SK-N-SH treated with all-trans-retinoic acid at 6 μM for 48 hours (cell line): ENCODE measurements at regions not wholly inside any gene's neighbourhood (a gene's known extent, or its start where the extent isn't known, plus 50 kb on each side); places are given as distances from the start of the nearest gene placed in this dataset.

Source experiments
- ARNTL ChIP-seq: fragments of 450-650 bp; formaldehyde crosslinking; IDR thresholded peaks from 2 replicates; pipeline ENCODE4 v1.5.0; 2020; ENCODE audit warnings: low read depth, mild to moderate bottlenecking, moderate library complexity, borderline replicate concordance
- CSDC2 ChIP-seq: fragments of 250-450 bp; sonication (Bioruptor Pico); IDR thresholded peaks from 2 replicates; pipeline ENCODE4 v1.5.0; 2020; ENCODE audit warnings: mild to moderate bottlenecking, moderate library complexity
- ISL1 ChIP-seq: fragments of 250-450 bp; sonication (Bioruptor Pico); IDR thresholded peaks from 2 replicates; pipeline ENCODE4 v2.1.2; 2022; ENCODE audit warnings: mild to moderate bottlenecking, moderate library complexity
- POU6F1 ChIP-seq: fragments of 250-450 bp; sonication (Bioruptor Pico); IDR thresholded peaks from 2 replicates; pipeline ENCODE4 v1.8.0; 2021; ENCODE audit warnings: low read depth, mild to moderate bottlenecking, moderate library complexity, borderline replicate concordance
- RARB ChIP-seq: fragments of 250-450 bp; sonication (Bioruptor Pico); IDR thresholded peaks from 2 replicates; pipeline ENCODE4 v1.8.0; 2021; ENCODE audit warnings: mild to moderate bottlenecking, moderate library complexity
- TOX ChIP-seq: fragments of 250-450 bp; sonication (Bioruptor Pico); IDR thresholded peaks from 2 replicates; pipeline ENCODE4 v1.8.0; 2021; ENCODE audit warnings: mild to moderate bottlenecking, moderate library complexity, borderline replicate concordance
- ZFP3 ChIP-seq: fragments of 250-450 bp; sonication (Bioruptor Pico); IDR thresholded peaks from 2 replicates; pipeline ENCODE4 v1.5.0; 2020; ENCODE audit warnings: mild to moderate bottlenecking, moderate library complexity
- ZNF565 ChIP-seq: fragments of 450-650 bp; formaldehyde crosslinking; conservative IDR thresholded peaks from 2 replicates; pipeline ENCODE4 v1.5.0; 2020; ENCODE audit warnings: low read depth, mild to moderate bottlenecking, moderate library complexity
- ZNF70 ChIP-seq: fragments of 450-650 bp; formaldehyde crosslinking; IDR thresholded peaks from 2 replicates; pipeline ENCODE4 v1.5.0; 2020; ENCODE audit warnings: mild to moderate bottlenecking, moderate library complexity
- ZNF8 ChIP-seq: fragments of 450-650 bp; formaldehyde crosslinking; IDR thresholded peaks from 2 replicates; pipeline ENCODE4 v1.5.0; 2020; ENCODE audit warnings: mild to moderate bottlenecking, moderate library complexity
- TF ChIP-seq, protein P1 (sequence below): fragments of 250-450 bp; sonication (Bioruptor Pico); IDR thresholded peaks from 2 replicates; pipeline ENCODE4 v1.8.0; 2020; ENCODE audit warnings: mild to moderate bottlenecking, moderate library complexity, borderline replicate concordance

DNA sequence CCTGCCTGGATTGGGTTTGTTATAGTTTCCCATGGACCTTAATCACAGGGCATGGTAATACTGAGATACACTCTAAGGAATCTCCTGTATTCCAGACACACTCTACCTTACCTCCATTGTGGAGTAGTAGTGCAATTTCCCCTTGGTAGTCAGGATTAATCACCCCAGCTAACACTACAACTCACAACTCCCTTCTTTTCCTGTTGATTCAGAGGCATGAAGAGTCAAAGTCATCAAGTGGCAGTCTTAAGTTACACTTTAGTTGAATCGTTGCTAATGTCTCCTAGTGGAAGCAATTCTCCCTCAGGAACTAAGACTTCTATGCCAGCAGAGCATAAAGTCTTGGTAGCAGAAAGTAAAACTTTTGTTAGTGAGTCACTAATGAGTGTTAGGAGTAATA is 122.7 kb upstream of the APC start:
- TF ChIP-seq ZNF70 (CRISPR knock-in tag) (no peak), ZFP3 (CRISPR knock-in tag) (no peak), RARB (CRISPR knock-in tag) (no peak), TOX (CRISPR knock-in tag) (no peak), ZNF8 (CRISPR knock-in tag) (no peak), POU6F1 (CRISPR knock-in tag) (no peak), CSDC2 (CRISPR knock-in tag) (no peak), ISL1 (CRISPR knock-in tag) (no peak), ZNF565 (CRISPR knock-in tag) (no peak), ARNTL (CRISPR knock-in tag) (no peak)
- TF ChIP-seq, protein P1, sequence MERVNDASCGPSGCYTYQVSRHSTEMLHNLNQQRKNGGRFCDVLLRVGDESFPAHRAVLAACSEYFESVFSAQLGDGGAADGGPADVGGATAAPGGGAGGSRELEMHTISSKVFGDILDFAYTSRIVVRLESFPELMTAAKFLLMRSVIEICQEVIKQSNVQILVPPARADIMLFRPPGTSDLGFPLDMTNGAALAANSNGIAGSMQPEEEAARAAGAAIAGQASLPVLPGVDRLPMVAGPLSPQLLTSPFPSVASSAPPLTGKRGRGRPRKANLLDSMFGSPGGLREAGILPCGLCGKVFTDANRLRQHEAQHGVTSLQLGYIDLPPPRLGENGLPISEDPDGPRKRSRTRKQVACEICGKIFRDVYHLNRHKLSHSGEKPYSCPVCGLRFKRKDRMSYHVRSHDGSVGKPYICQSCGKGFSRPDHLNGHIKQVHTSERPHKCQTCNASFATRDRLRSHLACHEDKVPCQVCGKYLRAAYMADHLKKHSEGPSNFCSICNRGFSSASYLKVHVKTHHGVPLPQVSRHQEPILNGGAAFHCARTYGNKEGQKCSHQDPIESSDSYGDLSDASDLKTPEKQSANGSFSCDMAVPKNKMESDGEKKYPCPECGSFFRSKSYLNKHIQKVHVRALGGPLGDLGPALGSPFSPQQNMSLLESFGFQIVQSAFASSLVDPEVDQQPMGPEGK (CRISPR knock-in tag): no peak
